GM12875 (cell line): ENCODE measurements at regions not wholly inside any gene's neighbourhood (a gene's known extent, or its start where the extent isn't known, plus 50 kb on each side); places are given as distances from the start of the nearest gene placed in this dataset.

Experiments used
- H3K4me3 ChIP-seq: one replicate; pipeline ENCODE4 v1.5.1; 2011; ENCODE audit warnings: low read depth, low read length, control low read depth
- CTCF ChIP-seq: IDR thresholded peaks from 2 replicates; pipeline ENCODE4 v1.5.1; 2011; ENCODE audit warnings: low read depth, mild to moderate bottlenecking, control low read depth, inconsistent platforms, low read length, moderate library complexity, borderline replicate concordance; ENCODE audit not compliant: insufficient read depth

GRCh38 chr2:128973566-128973965, 654.9 kb upstream of the HS6ST1 start:
- no peak for TF ChIP-seq CTCF
- no peak overlapping the region for H3K4me3 ChIP-seq

GRCh38 chr2:128978212-128978611, 659.5 kb upstream of the HS6ST1 start:
- TF ChIP-seq CTCF: no peak
- no peak overlapping the region for H3K4me3 ChIP-seq

- TF ChIP-seq CTCF: no peak
- no peak overlapping the region for H3K4me3 ChIP-seq
Observed at GRCh38 chr2:128979182-128979581, 660.5 kb upstream of the HS6ST1 start.

- H3K4me3 ChIP-seq: no peak overlapping the region
- no peak for TF ChIP-seq CTCF
Observed at GRCh38 chr2:128980475-128980874, 661.8 kb upstream of the HS6ST1 start.

- H3K4me3 ChIP-seq: no peak overlapping the region
- TF ChIP-seq CTCF: no peak
Observed at GRCh38 chr2:128981353-128981752, 662.7 kb upstream of the HS6ST1 start.

GRCh38 chr2:128982001-128982400, 663.3 kb upstream of the HS6ST1 start:
- H3K4me3 ChIP-seq: no peak overlapping the region
- TF ChIP-seq CTCF: no peak

GRCh38 chr2:128982670-128983069, 664.0 kb upstream of the HS6ST1 start:
- H3K4me3 ChIP-seq: no peak overlapping the region
- no peak for TF ChIP-seq CTCF
